H9 (cell line): ENCODE measurements at regions not wholly inside any gene's neighbourhood (a gene's known extent, or its start where the extent isn't known, plus 50 kb on each side); places are given as distances from the start of the nearest gene placed in this dataset.
A peak's percentile ranks its signal among the peaks of the same experiment; 100 is the strongest.

Experiments used
- DNase-seq: peaks from one replicate; pipeline ENCODE4 v3.0.0-alpha.2; 2017
- H2AFZ ChIP-seq: one replicate; pipeline ENCODE4 v1.6.1; 2013; ENCODE audit warnings: mild to moderate bottlenecking, low read length, control low read depth, moderate library complexity
- H2AK5ac ChIP-seq: 2 replicates; pipeline ENCODE4 v1.6.1; 2013; ENCODE audit warnings: low read length, control low read depth, mixed read lengths; ENCODE audit not compliant: insufficient read length
- H2BK120ac ChIP-seq: one replicate; pipeline ENCODE4 v1.6.1; 2013; ENCODE audit warnings: low read depth, mild to moderate bottlenecking, low read length, control low read depth, inconsistent platforms; ENCODE audit not compliant: poor library complexity, severe bottlenecking
- H2BK12ac ChIP-seq: 2 replicates; pipeline ENCODE4 v1.6.1; 2013; ENCODE audit warnings: low read length, control low read depth, mixed read lengths, low read depth; ENCODE audit not compliant: insufficient read length
- H2BK15ac ChIP-seq: 2 replicates; pipeline ENCODE4 v1.6.1; 2013; ENCODE audit warnings: low read depth, low read length, control low read depth
- H2BK20ac ChIP-seq: one replicate; pipeline ENCODE4 v1.6.1; 2013; ENCODE audit warnings: low read depth, mild to moderate bottlenecking, low read length, control low read depth, inconsistent platforms; ENCODE audit not compliant: poor library complexity, severe bottlenecking
- H2BK5ac ChIP-seq: 2 replicates; pipeline ENCODE4 v1.6.1; 2013; ENCODE audit warnings: low read length, control low read depth, mixed read lengths; ENCODE audit not compliant: insufficient read length
- H3K14ac ChIP-seq: 2 replicates; pipeline ENCODE4 v1.6.1; 2013; ENCODE audit warnings: low read length, control low read depth; ENCODE audit not compliant: insufficient read depth
- H3K18ac ChIP-seq: 2 replicates; pipeline ENCODE4 v1.6.1; 2013; ENCODE audit warnings: low read depth, mild to moderate bottlenecking, mixed read lengths, low read length, control low read depth; ENCODE audit not compliant: insufficient read length
- H3K23ac ChIP-seq: 2 replicates; pipeline ENCODE4 v1.6.1; 2013; ENCODE audit warnings: low read length, control low read depth, mixed read lengths, low read depth; ENCODE audit not compliant: insufficient read length
- H3K23me2 ChIP-seq: 2 replicates; pipeline ENCODE4 v1.6.1; 2013; ENCODE audit warnings: low read depth, mild to moderate bottlenecking, mixed read lengths, low read length, control low read depth; ENCODE audit not compliant: insufficient read length, poor library complexity, severe bottlenecking
- H3K27ac ChIP-seq: 2 replicates; pipeline ENCODE4 v1.5.1; 2013; ENCODE audit warnings: low read length, control low read depth, mixed read lengths, low read depth; ENCODE audit not compliant: insufficient read length
- H3K27me3 ChIP-seq: 2 replicates; pipeline ENCODE4 v1.6.1; 2013; ENCODE audit warnings: low read length, control low read depth, inconsistent platforms; ENCODE audit not compliant: insufficient read depth
- H3K4ac ChIP-seq: 2 replicates; pipeline ENCODE4 v1.6.1; 2013; ENCODE audit warnings: low read depth, mild to moderate bottlenecking, control low read depth, inconsistent platforms, low read length, moderate library complexity
- H3K4me1 ChIP-seq: 2 replicates; pipeline ENCODE4 v1.6.1; 2013; ENCODE audit warnings: low read length, control low read depth, inconsistent platforms; ENCODE audit not compliant: insufficient read depth
- H3K4me2 ChIP-seq: 2 replicates; pipeline ENCODE4 v1.6.1; 2013; ENCODE audit warnings: low read length, control low read depth, mixed read lengths; ENCODE audit not compliant: insufficient read length, insufficient read depth
- H3K56ac ChIP-seq: 2 replicates; pipeline ENCODE4 v1.6.1; 2013; ENCODE audit warnings: low read depth, mild to moderate bottlenecking, mixed read lengths, low read length, control low read depth; ENCODE audit not compliant: insufficient read length
- H3K79me1 ChIP-seq: 2 replicates; pipeline ENCODE4 v1.6.1; 2013; ENCODE audit warnings: low read depth, mild to moderate bottlenecking, moderate library complexity, low read length, control low read depth, inconsistent platforms; ENCODE audit not compliant: insufficient read depth, poor library complexity, severe bottlenecking
- H3K79me2 ChIP-seq: 2 replicates; pipeline ENCODE4 v1.6.1; 2013; ENCODE audit warnings: low read length, control low read depth, inconsistent platforms; ENCODE audit not compliant: insufficient read depth
- H3K9ac ChIP-seq: 2 replicates; pipeline ENCODE4 v1.6.1; 2013; ENCODE audit warnings: low read length, control low read depth, mixed read lengths; ENCODE audit not compliant: insufficient read length; ENCODE audit errors: extremely low read depth
- H3K9me3 ChIP-seq: one replicate; pipeline ENCODE4 v1.6.1; 2013; ENCODE audit warnings: low read depth, low read length, inconsistent platforms; ENCODE audit not compliant: control insufficient read depth
- H3T11ph ChIP-seq: one replicate; pipeline ENCODE4 v1.6.1; 2013; ENCODE audit warnings: mild to moderate bottlenecking, low read length, control low read depth, inconsistent platforms
- H4K20me1 ChIP-seq: one replicate; pipeline ENCODE4 v1.6.1; 2013; ENCODE audit not compliant: control insufficient read depth, insufficient read length, insufficient read depth
- H4K5ac ChIP-seq: 2 replicates; pipeline ENCODE4 v1.6.1; 2013; ENCODE audit warnings: low read depth, mild to moderate bottlenecking, mixed read lengths, low read length, control low read depth; ENCODE audit not compliant: insufficient read length
- H4K8ac ChIP-seq: replicated peaks from 2 replicates; pipeline ENCODE4 v1.6.1; 2013; ENCODE audit warnings: low read length, control low read depth, mixed read lengths, low read depth; ENCODE audit not compliant: insufficient read length
- H4K91ac ChIP-seq: 2 replicates; pipeline ENCODE4 v1.6.1; 2013; ENCODE audit warnings: low read depth, mild to moderate bottlenecking, moderate library complexity, mixed read lengths, low read length, control low read depth; ENCODE audit not compliant: insufficient read length
- H3K27ac Mint-ChIP-seq, 3 experiments: 2 replicates in 2 of 3; 3 replicates in 1 of 3; pipeline ENCODE4 v1.8.0; 2020 to 2021; ENCODE audit warnings: mixed read lengths in 3 of 3, mild to moderate bottlenecking in 1 of 3, moderate library complexity in 1 of 3
- H3K27me3 Mint-ChIP-seq: 2 replicates; pipeline ENCODE4 v1.8.0; 2021; ENCODE audit warnings: low read depth, mild to moderate bottlenecking, moderate library complexity, mixed read lengths
- H3K36me3 Mint-ChIP-seq, 3 experiments: 2 replicates in 2 of 3; 3 replicates in 1 of 3; pipeline ENCODE4 v1.8.0; 2020 to 2021; ENCODE audit warnings: low read depth in 3 of 3, mixed read lengths in 3 of 3; ENCODE audit not compliant: insufficient read depth in 1 of 3
- H3K4me1 Mint-ChIP-seq, 2 experiments: 2 replicates each; pipeline ENCODE4 v1.8.0; 2020; ENCODE audit warnings: mixed read lengths in 2 of 2
- H3K4me3 Mint-ChIP-seq, 2 experiments: 2 replicates in 1 of 2; 3 replicates in 1 of 2; pipeline ENCODE4 v1.8.0; 2020 to 2021; ENCODE audit warnings: mild to moderate bottlenecking in 2 of 2, mixed read lengths in 2 of 2, moderate library complexity in 1 of 2
- H3K9me3 Mint-ChIP-seq, 2 experiments: 2 replicates in 1 of 2; 3 replicates in 1 of 2; pipeline ENCODE4 v1.8.0; 2020; ENCODE audit warnings: mild to moderate bottlenecking in 2 of 2, mixed read lengths in 2 of 2, moderate library complexity in 1 of 2
- WGBS: extraction: QIAGEN DNeasy Blood & Tissue Kit; methylation state at CpG from one replicate; pipeline ENCODE4 v1.1.7; 2013; ENCODE audit warnings: missing lambda C conversion rate, low lambda C conversion rate, mixed read lengths; ENCODE audit not compliant: insufficient read length; ENCODE audit errors: extremely low coverage; 5-methylcytosine and 5-hydroxymethylcytosine counted together
- TF ChIP-seq, protein P1 (sequence below): fragments of 200-600 bp; sonication (generic); conservative IDR thresholded peaks from 3 replicates; pipeline ENCODE4 v1.8.0; 2021; ENCODE audit warnings: antibody characterized with exemption, mild to moderate bottlenecking

DNA sequence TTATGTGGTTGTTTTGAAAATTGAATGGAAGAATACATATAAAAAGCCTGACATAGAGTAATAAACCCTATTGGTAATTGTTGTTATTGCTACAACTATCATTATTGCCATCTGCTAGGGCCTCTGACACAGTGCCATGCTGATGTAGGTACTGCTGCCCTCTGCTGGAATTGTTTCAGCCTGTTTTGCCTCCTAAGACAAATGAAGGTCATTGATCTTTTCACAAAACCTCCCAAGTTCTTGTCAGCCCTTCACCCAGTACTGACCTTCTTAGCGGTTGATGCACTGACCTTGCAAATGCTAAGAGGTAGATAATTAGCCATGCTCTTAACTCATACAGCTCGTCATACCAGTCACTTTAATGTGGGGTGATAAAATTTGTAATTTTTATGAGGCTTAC is 975.2 kb downstream of the SORCS1 start:
- H3K9ac ChIP-seq, result no peak overlapping the region
- H3K4ac ChIP-seq, result no peak overlapping the region
- no peaks in the 10 kb centered on the region for H3K23me2 ChIP-seq
- no peaks in the 10 kb centered on the region for H3K4me1 ChIP-seq
- H3K4me2 ChIP-seq, result no peak overlapping the region
- H3K56ac ChIP-seq, result no peak overlapping the region
- no peak overlapping the region for H2BK15ac ChIP-seq
- H2BK120ac ChIP-seq, result no peak overlapping the region
- Mint-ChIP-seq H3K9me3 (no peaks in the 10 kb centered on the region), H3K4me3 (no peak overlapping the region), H3K4me1 (peaks cover 6 to 9% of the 10 kb centered on the region in 2 experiments), H3K27me3 (no peaks in the 10 kb centered on the region), H3K36me3 (no peaks in the 10 kb centered on the region), H3K27ac (no peak overlapping the region)
- no peak overlapping the region for H2BK12ac ChIP-seq
- no peaks in the 10 kb centered on the region for H3K79me1 ChIP-seq
- no peak overlapping the region for H4K8ac ChIP-seq
- no peaks in the 10 kb centered on the region for H3K9me3 ChIP-seq
- H3K79me2 ChIP-seq, result no peaks in the 10 kb centered on the region
- no peak overlapping the region for H3K23ac ChIP-seq
- no peak overlapping the region for H2BK5ac ChIP-seq
- peak; percentile 62 for DNase-seq
- no peak overlapping the region for H3T11ph ChIP-seq
- WGBS, result no CpG with 5 or more reads among the region's 2 CpGs
- no peak overlapping the region for H2AK5ac ChIP-seq
- H2AFZ ChIP-seq, result no peak overlapping the region
- H4K20me1 ChIP-seq, result no peaks in the 10 kb centered on the region
- TF ChIP-seq, protein P1, sequence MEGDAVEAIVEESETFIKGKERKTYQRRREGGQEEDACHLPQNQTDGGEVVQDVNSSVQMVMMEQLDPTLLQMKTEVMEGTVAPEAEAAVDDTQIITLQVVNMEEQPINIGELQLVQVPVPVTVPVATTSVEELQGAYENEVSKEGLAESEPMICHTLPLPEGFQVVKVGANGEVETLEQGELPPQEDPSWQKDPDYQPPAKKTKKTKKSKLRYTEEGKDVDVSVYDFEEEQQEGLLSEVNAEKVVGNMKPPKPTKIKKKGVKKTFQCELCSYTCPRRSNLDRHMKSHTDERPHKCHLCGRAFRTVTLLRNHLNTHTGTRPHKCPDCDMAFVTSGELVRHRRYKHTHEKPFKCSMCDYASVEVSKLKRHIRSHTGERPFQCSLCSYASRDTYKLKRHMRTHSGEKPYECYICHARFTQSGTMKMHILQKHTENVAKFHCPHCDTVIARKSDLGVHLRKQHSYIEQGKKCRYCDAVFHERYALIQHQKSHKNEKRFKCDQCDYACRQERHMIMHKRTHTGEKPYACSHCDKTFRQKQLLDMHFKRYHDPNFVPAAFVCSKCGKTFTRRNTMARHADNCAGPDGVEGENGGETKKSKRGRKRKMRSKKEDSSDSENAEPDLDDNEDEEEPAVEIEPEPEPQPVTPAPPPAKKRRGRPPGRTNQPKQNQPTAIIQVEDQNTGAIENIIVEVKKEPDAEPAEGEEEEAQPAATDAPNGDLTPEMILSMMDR, result peak; percentile 80
- no peak overlapping the region for H3K27ac ChIP-seq
- no peak overlapping the region for H3K18ac ChIP-seq
- no peak overlapping the region for H4K91ac ChIP-seq
- no peak overlapping the region for H4K5ac ChIP-seq
- H2BK20ac ChIP-seq, result no peak overlapping the region
- H3K27me3 ChIP-seq, result no peaks in the 10 kb centered on the region
- H3K14ac ChIP-seq, result no peak overlapping the region
